NCI-H2196 treated with DMSO at 0.1 percent for 48 hours (cell line): ENCODE measurements at regions not wholly inside any gene's neighbourhood (a gene's known extent, or its start where the extent isn't known, plus 50 kb on each side); places are given as distances from the start of the nearest gene placed in this dataset.

Experiments used
- DNase-seq: peaks from one replicate; lab custom pipeline; 2025; ENCODE audit not compliant: unreplicated experiment; lab: John Stamatoyannopoulos, UW

- DNase-seq: no peak
These were observed 50.5 kb upstream of the ZBED5 start for GRCh38 chr11:10908215-10908951.
